Stimulated activated CD8-positive, alpha-beta memory T cell treated with anti-CD3 and anti-CD28 coated beads, Interleukin-7, amount 100 ng/mL, for 1 hour (primary cell): ENCODE measurements at regions not wholly inside any gene's neighbourhood (a gene's known extent, or its start where the extent isn't known, plus 50 kb on each side); places are given as distances from the start of the nearest gene placed in this dataset.

Experiments
- DNase-seq, 2 donors: peaks; one replicate each; pipeline ENCODE4 v3.0.0-alpha.2; 2020; ENCODE audit warnings: low read depth in 2 of 2

DNA sequence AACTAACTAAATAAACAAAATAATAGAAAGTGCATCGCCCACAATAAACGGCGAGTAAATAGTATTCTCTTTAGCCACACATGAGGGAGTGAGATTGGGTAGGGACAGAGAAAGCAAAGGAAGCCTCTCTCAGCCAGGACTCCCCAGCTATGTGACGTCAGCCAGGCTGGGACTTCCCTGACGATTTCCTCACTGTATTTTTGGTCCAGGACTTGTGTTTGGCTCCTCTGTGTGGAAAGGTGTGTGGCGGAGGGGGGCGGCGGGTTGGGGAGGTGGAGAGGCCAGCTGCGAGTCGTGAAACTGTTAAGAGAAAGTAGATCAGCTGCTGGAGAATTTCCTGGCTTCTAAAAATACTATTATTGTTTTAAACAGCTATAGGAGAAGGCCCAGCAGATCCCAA lies 1124.6 kb downstream of the AACS start:
- DNase-seq = no peak

GRCh38 chr12:126191031-126191891 lies 1126.0 kb downstream of the AACS start:
- DNase-seq = no peak

DNA sequence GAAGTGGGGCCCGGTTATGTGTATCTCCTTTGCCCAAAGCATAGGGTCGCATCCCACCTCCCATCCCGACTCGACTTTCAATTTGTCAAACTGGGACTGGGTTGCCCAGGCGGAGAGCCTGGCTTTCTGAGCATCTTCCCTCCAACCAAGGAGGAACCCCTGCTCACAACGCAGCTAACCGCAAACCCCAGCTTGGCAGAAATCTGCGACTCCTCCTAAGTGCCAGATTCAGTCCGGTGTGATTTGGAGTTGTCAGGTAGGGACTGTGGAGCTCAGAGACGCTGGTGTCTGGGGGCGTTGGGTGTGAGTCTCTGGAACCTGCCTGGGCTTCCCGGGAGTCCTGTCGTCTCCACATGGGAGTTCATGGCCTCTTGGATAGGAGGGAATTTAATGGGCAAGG lies 1126.7 kb downstream of the AACS start:
- no peak for DNase-seq

DNA sequence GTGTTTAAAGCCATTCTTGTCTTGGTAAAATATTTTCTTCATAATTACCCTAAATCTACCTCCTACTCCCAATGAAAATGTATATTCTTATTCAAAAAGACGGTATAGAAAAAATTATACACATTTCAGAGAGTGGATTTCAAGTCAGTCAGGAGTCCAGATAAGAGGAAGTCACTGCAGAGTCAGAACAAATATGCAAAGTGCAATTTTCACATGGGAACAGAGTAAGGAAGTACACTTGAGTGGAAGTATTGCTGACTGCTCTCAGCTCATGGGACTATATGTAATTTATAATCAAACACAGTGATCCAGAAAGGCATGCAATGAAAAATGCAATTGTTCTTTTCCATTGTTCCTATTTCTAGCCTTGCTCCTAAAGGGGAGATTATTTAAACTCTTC lies 1128.0 kb downstream of the AACS start:
- DNase-seq = no peak

GRCh38 chr12:126196263-126196662 lies 1131.0 kb downstream of the AACS start:
- DNase-seq = no peak

- DNase-seq = no peak
Measured at GRCh38 chr12:126198516-126198915, 1133.3 kb downstream of the AACS start.

DNA sequence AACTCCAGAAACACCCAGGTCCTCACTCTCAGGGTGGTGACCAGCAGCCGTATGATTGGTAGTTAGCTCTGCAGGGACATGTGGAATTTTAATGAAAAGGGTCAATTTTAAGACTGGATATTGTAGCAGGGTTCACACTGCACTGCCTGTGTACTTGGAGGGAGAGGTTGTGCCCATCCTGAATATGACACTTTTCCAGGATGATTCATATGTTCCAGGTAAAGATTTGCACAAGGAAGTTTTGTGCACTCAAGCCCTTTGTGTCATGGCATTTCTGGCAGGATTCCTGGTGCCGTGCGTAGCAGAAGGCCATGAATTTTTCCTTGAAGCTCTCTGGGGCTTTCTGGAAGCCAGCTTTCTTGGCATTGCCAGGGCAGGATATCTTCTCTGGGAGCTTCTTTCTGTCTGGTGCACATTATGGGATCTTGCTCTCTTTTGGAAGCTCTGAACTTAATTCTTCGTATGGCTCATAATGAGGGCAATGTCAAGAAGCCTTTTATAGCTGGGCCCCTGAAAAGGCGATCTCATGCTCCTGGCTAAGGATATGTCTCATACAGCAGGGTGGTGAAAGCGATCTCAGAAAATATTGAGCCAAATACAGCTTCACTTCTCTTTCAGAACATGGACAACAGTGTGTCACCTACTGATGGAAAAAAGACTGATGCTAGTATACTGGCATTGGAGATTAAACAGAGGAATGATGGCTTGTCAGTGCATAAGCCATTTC lies 1133.9 kb downstream of the AACS start:
- DNase-seq = no peak

DNA sequence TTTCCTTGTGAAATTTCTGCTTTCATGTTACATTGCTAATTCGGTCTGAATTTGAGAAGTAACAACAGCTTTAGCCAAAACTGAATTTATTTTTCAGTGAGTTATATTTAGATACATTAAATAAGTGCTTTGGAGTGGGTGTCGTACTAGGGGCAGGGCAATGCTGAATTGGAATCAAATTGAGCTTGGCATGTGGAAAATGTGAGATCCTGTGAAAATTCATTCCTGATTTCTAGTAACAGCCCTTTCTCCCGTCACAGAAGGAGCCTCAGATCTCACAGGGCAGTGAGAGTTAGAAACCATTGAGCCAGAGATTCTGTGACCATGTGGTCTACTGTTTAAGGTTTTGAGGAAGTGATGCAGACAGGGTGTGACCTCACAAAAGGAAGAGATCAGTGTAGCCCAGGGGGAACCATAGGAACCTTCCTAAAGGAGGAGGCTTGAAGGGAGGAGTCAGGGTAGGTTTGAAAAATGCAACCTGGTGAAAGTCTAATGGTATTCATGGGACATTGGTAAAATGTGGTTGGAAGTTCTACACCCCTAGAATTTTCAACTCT lies 1136.8 kb downstream of the AACS start:
- DNase-seq = no peak

DNA sequence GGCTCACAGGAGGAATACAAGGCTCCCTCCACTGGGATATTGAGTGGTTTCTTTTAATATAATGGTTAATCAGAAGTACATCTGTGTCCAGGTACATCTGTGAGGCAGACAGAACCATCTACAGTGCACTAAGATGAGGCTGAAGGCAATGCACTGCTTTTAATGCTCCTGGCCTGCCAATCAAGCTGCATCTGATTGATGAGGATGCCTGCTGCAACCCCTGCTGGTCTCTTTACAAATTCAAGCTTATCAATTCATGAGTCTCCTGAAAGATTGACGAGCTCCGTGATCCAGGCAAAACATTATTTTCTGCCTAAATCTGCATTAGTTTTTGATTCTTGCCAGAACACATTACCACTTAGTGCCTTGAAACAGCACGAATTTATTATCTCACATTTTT lies 1139.1 kb downstream of the AACS start:
- DNase-seq = no peak

DNA sequence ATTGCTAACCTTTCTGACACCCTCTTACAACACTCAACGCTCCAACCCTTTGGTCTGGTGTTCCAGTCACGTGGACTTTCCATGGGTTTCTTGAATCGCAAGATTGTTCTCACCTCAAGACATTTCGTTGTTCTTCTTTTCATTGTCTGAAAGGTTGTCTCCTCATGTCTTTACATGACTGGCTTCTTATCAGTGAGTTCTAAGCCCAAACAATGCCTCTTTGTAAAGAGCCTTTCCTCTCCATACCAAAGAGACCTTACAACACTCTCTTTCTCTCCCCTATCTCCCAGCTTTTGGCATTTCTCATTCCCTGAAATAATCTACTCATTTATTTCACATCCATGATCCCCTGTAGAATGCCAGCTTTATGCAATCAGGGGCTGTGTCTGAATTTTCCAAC lies 1144.8 kb downstream of the AACS start:
- DNase-seq = no peak

- DNase-seq = no peak
Measured at GRCh38 chr12:126210448-126210847, 1145.2 kb downstream of the AACS start.

DNA sequence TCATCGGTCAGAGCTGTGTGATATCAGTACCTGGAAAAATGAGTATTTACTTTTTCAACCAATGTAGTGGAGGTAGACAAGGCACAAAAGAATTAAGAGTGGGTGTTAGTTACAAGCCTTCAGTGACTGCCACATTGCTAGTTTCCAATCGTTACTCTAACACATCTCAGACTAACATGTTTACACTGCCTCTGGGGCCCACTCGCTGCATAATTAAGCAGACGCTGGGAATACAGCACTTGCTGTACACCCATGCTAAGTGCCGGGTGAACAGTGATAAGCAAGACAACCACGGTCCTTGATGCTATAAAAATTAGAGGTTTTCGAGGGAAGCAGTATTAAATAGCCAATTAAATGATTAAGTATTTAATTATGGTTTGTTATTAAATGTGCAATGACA lies 1147.6 kb downstream of the AACS start:
- DNase-seq = no peak

GRCh38 chr12:126218697-126219096 lies 1153.5 kb downstream of the AACS start:
- DNase-seq = no peak

- DNase-seq = no peak
Measured at GRCh38 chr12:126219139-126219538, 1153.9 kb downstream of the AACS start.

DNA sequence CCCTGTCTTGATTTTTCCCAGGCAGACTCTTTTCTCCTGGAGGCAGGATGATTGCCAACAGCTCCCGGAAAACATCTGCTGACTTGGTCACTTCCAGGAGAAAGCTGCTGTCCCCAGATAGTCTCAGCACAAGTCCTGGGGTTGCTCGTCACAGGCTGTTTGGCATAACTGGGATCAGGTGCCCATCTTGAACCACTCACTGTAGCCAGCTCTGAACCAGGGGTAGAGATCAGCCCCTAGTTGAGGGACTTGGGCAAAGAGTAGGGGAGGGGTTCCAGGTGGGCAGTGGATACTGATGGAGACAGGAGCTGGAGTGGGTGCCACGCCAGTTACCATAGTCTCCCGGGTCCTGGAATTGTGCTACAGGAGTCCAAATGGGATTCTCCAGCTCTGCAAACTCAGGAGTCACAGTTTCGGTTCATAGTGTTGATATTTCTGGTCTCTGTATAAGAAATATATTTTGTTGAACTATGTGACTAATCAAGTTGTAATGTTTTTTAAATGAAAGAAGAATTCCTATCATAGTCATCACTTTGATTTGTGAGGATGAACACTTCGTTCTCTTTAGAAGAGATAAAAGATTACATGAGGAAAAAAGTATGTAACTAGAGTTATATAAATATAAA lies 1154.5 kb downstream of the AACS start:
- no peak for DNase-seq

- DNase-seq = no peak
Measured at GRCh38 chr12:126224032-126224431, 1158.8 kb downstream of the AACS start.

DNA sequence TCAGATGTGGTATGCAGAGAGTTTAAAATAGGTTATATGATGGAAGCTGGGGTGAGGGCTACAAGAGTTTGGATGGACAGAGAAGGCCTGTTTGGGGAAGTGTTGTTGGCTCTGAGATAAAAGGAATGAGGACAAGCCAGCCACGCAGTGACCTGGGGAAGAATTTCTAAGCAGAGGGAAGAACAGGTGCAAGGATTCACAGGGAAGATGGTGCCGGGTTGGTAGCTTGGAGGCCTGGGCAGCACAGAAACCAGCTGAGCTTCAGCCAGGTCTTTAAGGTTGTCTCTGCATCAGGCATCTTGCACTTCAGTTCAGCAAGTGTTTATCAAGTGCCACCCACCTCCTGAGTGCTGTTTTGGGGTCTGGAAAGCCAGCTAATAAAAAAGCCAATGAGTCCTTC lies 1163.7 kb downstream of the AACS start:
- DNase-seq = no peak

- DNase-seq = no peak
Measured at GRCh38 chr12:126232711-126233110, 1167.5 kb downstream of the AACS start.

- DNase-seq = no peak
Measured at GRCh38 chr12:126233625-126234024, 1168.4 kb downstream of the AACS start.

DNA sequence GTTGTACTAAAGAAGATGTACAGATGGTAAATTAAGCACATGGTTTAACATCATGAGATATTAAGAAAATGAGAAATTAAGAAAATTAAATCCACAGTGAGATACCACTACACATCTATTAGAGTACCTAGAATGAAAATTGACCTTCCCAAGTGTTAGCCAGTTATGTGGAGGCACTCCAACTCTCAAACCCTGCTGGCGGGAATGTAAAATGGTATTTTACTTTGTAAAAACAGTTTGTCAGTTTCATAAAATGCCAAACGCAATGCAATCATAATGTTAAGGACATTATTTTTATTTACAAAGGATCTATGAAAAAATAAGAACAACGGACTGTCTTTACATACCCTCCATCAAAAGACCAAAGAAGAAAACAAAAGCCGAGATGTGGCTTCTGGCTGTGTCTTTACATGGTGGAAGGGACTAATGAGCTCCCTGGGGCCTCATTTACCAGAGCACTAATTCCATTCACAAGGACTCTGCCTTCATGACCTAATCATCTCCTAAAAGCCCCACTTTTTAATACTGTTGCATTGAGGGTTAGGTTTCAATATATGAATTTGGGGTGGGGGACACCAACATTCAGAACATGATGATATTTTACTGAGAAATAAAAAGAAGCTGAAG lies 1178.7 kb downstream of the AACS start:
- DNase-seq = no peak

- DNase-seq = no peak
Measured at GRCh38 chr12:126247936-126248335, 1182.7 kb downstream of the AACS start.

GRCh38 chr12:126248871-126249403 lies 1183.7 kb downstream of the AACS start:
- no peak for DNase-seq
